ENCODE measurements at regions not wholly inside any gene's neighbourhood (a gene's known extent, or its start where the extent isn't known, plus 50 kb on each side); places are given as distances from the start of the nearest gene placed in this dataset.
A peak's percentile ranks its signal among the peaks of the same experiment; 100 is the strongest.

GRCh38 chr2:145593280-145593679, 1073.4 kb upstream of the ZEB2 start:
- no TSS peak for BruUV-seq (replicated peaks)
- CTCF ChIA-PET, result interaction anchor here (0.6 kb wide), 1 partner anchor 1293 kb away, joined by 3 read pairs; no protein-coding TSS in a partner anchor
- H3K36me3 ChIP-seq (ENCODE audit: low read depth, low read length), result no peaks in the 10 kb centered on the region
- H3K4me1 ChIP-seq (ENCODE audit: insufficient read depth, low read length), result peaks cover 39% of the 10 kb centered on the region
- no peak for TF ChIP-seq EZH2phosphoT487 (IDR thresholded peaks at IDR 0.05; ENCODE audit: borderline replicate concordance, low read length)
- TF ChIP-seq EZH2 (IDR thresholded peaks at IDR 0.05; ENCODE audit: low read length, unreplicated experiment), result no peak
- no peak for TF ChIP-seq CTCF (conservative IDR thresholded peaks at IDR 0.05; ENCODE audit: low read depth, low read length)
- H3K9me2 ChIP-seq (replicated peaks; ENCODE audit: low read length), result no peaks in the 10 kb centered on the region
- no peaks in the 10 kb centered on the region for H3F3A ChIP-seq (ENCODE audit: low read length, unreplicated experiment)
- H3K79me2 ChIP-seq (ENCODE audit: low read length), result no peaks in the 10 kb centered on the region
- H3K9me3 ChIP-seq (ENCODE audit: low read length), result 0 out of 2 replicates have a peak, but pooled peaks cover 4% of the 10 kb centered on the region
- intact Hi-C loops (cut with micrococcal nuclease), result loop anchor here (1.0 to 5.0 kb wide), 3 partner anchors 32 to 159 kb away; no protein-coding TSS in a partner anchor
- ATAC-seq (peak; percentile 25), DNase-seq (no peak)
- H3K4me2 ChIP-seq (ENCODE audit: low read length), result peak overlapping the region; percentile 40
- H3K27me3 ChIP-seq (ENCODE audit: low read length), result no peaks in the 10 kb centered on the region
- H3K9ac ChIP-seq (ENCODE audit: low read length), result peak overlapping the region; percentile 28
- no peak overlapping the region for H2AFZ ChIP-seq (ENCODE audit: low read length)
- H3K27ac ChIP-seq (ENCODE audit: low read length), result peak overlapping the region; percentile 94
- no peak overlapping the region for H3K4me3 ChIP-seq (ENCODE audit: low read length)
- H4K20me1 ChIP-seq (ENCODE audit: low read length), result no peaks in the 10 kb centered on the region
- POLR2A ChIA-PET (ENCODE audit: unreplicated experiment), result no interaction called here

GRCh38 chr2:145592361-145592760, 1072.4 kb upstream of the ZEB2 start:
- 0 out of 2 replicates have a peak, but pooled peaks cover 4% of the 10 kb centered on the region for H3K9me3 ChIP-seq (ENCODE audit: low read length)
- no peak overlapping the region for H2AFZ ChIP-seq (ENCODE audit: low read length)
- no peaks in the 10 kb centered on the region for H3K9me2 ChIP-seq (replicated peaks; ENCODE audit: low read length)
- no peak overlapping the region for H3K4me3 ChIP-seq (ENCODE audit: low read length)
- peaks cover 32% of the 10 kb centered on the region for H3K4me1 ChIP-seq (ENCODE audit: insufficient read depth, low read length)
- no peaks in the 10 kb centered on the region for H3K79me2 ChIP-seq (ENCODE audit: low read length)
- no peaks in the 10 kb centered on the region for H3K36me3 ChIP-seq (ENCODE audit: low read depth, low read length)
- no peaks in the 10 kb centered on the region for H4K20me1 ChIP-seq (ENCODE audit: low read length)
- no peak for TF ChIP-seq EZH2phosphoT487 (IDR thresholded peaks at IDR 0.05; ENCODE audit: borderline replicate concordance, low read length)
- no peak for TF ChIP-seq EZH2 (IDR thresholded peaks at IDR 0.05; ENCODE audit: low read length, unreplicated experiment)
- no peak for TF ChIP-seq CTCF (conservative IDR thresholded peaks at IDR 0.05; ENCODE audit: low read depth, low read length)
- ATAC-seq, result no peak
- H3K27ac ChIP-seq (ENCODE audit: low read length), result peak overlapping the region; percentile 94
- CTCF ChIA-PET, result no interaction called here
- H3K4me2 ChIP-seq (ENCODE audit: low read length), result no peak overlapping the region
- BruUV-seq (replicated peaks), result no TSS peak
- DNase-seq, result no peak
- no peaks in the 10 kb centered on the region for H3K27me3 ChIP-seq (ENCODE audit: low read length)
- no peaks in the 10 kb centered on the region for H3F3A ChIP-seq (ENCODE audit: low read length, unreplicated experiment)
- no peak overlapping the region; the same call in 1 of the 2 replicates for H3K9ac ChIP-seq (ENCODE audit: low read length)
- POLR2A ChIA-PET (ENCODE audit: unreplicated experiment), result no interaction called here
- intact Hi-C loops (cut with micrococcal nuclease), result loop anchor here (2.0 to 5.0 kb wide), 2 partner anchors 108 to 160 kb away; no protein-coding TSS in a partner anchor

- Histone ChIP-seq H3K4me3 (ENCODE audit: low read length) (no peak overlapping the region), H3K4me2 (ENCODE audit: low read length) (no peak overlapping the region), H2AFZ (ENCODE audit: low read length) (no peak overlapping the region), H4K20me1 (ENCODE audit: low read length) (no peaks in the 10 kb centered on the region), H3K79me2 (ENCODE audit: low read length) (no peaks in the 10 kb centered on the region), H3K9me2 (replicated peaks; ENCODE audit: low read length) (no peaks in the 10 kb centered on the region), H3K36me3 (ENCODE audit: low read depth, low read length) (no peaks in the 10 kb centered on the region), H3K4me1 (ENCODE audit: insufficient read depth, low read length) (peaks cover 32% of the 10 kb centered on the region), H3K27me3 (ENCODE audit: low read length) (no peaks in the 10 kb centered on the region), H3K9me3 (ENCODE audit: low read length) (0 out of 2 replicates have a peak, but pooled peaks cover 4% of the 10 kb centered on the region), H3F3A (ENCODE audit: low read length, unreplicated experiment) (no peaks in the 10 kb centered on the region), H3K27ac (ENCODE audit: low read length) (no peak overlapping the region; the same call in 1 of the 2 replicates), H3K9ac (ENCODE audit: low read length) (no peak overlapping the region)
- TF ChIP-seq EZH2phosphoT487 (IDR thresholded peaks at IDR 0.05; ENCODE audit: borderline replicate concordance, low read length), result no peak
- no peak for TF ChIP-seq CTCF (conservative IDR thresholded peaks at IDR 0.05; ENCODE audit: low read depth, low read length)
- TF ChIP-seq EZH2 (IDR thresholded peaks at IDR 0.05; ENCODE audit: low read length, unreplicated experiment), result no peak
- DNase-seq (peak; percentile 10), ATAC-seq (no peak)
- ChIA-PET POLR2A (ENCODE audit: unreplicated experiment) (no interaction called here), CTCF (no interaction called here)
- BruUV-seq (replicated peaks), result no TSS peak
- intact Hi-C loops (cut with micrococcal nuclease), result loop anchor here (5.0 kb wide), 1 partner anchor 161 kb away; no protein-coding TSS in a partner anchor
These were observed 1071.3 kb upstream of the ZEB2 start for GRCh38 chr2:145591109-145591809.

Measured in PC-3 (cell line).